Muscle layer of colon (tissue), 2 donors: ENCODE measurements at regions not wholly inside any gene's neighbourhood (a gene's known extent, or its start where the extent isn't known, plus 50 kb on each side); places are given as distances from the start of the nearest gene placed in this dataset.

Experiments used
- H3K27ac ChIP-seq: one replicate; pipeline ENCODE4 v1.7.0; 2013; ENCODE audit warnings: low read depth, mild to moderate bottlenecking, low read length, moderate library complexity
- H3K27me3 ChIP-seq, 2 donors: one replicate each; pipeline ENCODE4 v1.7.0; 2013; ENCODE audit warnings: low read length in 2 of 2, mild to moderate bottlenecking in 2 of 2; ENCODE audit not compliant: insufficient read depth in 2 of 2, control insufficient read depth in 1 of 2
- H3K36me3 ChIP-seq: one replicate; pipeline ENCODE4 v1.7.0; 2013; ENCODE audit warnings: mild to moderate bottlenecking, low read length; ENCODE audit not compliant: insufficient read depth
- H3K4me1 ChIP-seq: one replicate; pipeline ENCODE4 v1.7.0; 2013; ENCODE audit warnings: mild to moderate bottlenecking, low read length; ENCODE audit not compliant: insufficient read depth
- H3K4me3 ChIP-seq, 2 donors: one replicate each; pipeline ENCODE4 v1.7.0; 2013; ENCODE audit warnings: low read length in 2 of 2, low read depth in 1 of 2, mild to moderate bottlenecking in 1 of 2, moderate library complexity in 1 of 2
- H3K9ac ChIP-seq: one replicate; pipeline ENCODE4 v1.7.0; 2013; ENCODE audit warnings: low read length
- H3K9me3 ChIP-seq: one replicate; pipeline ENCODE4 v1.7.0; 2013; ENCODE audit warnings: mild to moderate bottlenecking, low read length
- donor health status: abdominal sarcoma.
- donor health status: Adenocarcinoma of cecum.

DNA sequence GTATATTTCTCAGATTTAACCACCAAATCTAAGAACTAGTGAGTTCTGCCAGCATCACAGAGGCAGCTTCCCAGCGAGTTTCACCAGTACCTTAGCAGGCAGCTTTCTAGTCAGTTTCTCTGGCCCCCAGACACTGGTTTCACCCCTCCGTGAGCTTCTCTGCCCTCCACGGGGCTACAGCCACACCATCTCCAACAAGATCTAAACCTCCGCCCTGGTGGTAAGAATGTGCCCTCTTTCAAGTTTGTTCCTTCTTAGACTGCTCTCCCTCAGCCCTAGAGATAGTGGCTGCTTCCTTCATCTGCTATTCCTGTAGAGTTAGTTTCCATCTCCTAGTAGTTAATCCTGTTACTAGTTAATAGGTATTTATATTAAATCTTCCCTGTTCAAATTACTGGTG is 60.5 kb upstream of the TAB3 start:
- Histone ChIP-seq H3K36me3 (no peaks in the 10 kb centered on the region), H3K9ac (no peak overlapping the region), H3K4me1 (no peaks in the 10 kb centered on the region), H3K9me3 (no peaks in the 10 kb centered on the region), H3K27me3 (no peaks in the 10 kb centered on the region), H3K4me3 (no peak overlapping the region), H3K27ac (no peak overlapping the region)

DNA sequence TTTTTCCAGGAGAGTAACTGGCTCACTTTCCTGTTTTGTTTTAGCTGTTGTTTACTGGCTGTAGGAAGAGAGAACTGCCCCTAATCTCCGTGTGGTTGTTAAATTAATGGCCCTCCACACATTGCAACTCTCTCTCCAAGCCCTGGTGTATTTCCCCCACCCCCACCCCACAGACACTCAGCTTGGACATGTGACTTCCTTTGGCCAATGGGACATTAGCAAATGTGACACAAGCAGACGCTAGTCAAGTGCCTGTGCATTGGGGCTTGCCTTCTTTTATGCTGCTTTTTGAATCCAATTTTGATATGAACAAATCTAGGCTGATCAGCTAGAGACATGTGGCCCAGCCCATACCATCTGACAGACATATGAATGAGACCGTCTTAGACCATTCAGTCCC is 59.6 kb upstream of the TAB3 start:
- H3K27me3 ChIP-seq: no peaks in the 10 kb centered on the region
- H3K9ac ChIP-seq: no peak overlapping the region

DNA sequence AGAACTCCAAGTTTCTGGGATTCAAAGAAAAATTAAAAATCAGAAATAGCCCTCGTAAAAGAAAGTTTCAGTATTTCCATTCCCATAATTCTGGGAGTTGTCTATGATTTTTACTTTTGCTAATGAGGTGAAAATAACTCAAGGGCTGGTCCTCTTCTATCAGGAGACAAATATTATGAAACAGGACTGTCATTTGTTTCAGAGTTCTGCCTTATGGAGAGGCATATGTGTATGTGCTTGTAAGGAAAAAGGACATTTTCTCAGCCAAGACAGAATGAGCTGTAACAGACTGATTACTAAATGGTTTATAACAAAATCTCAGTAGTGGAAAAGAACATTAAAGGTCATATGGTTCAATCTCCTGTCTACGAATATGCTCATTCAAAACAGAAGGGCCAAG is 59.0 kb upstream of the TAB3 start:
- H3K27me3 ChIP-seq: no peaks in the 10 kb centered on the region
- H3K27ac ChIP-seq: no peak overlapping the region
- no peaks in the 10 kb centered on the region for H3K9me3 ChIP-seq
- no peaks in the 10 kb centered on the region for H3K36me3 ChIP-seq
- no peak overlapping the region for H3K4me3 ChIP-seq
- no peak overlapping the region for H3K9ac ChIP-seq
- H3K4me1 ChIP-seq: no peaks in the 10 kb centered on the region

More for the DNA sequence above, 59.6 kb upstream of the TAB3 start:
- H3K4me1 ChIP-seq: no peaks in the 10 kb centered on the region
- H3K4me3 ChIP-seq: no peak overlapping the region
- H3K9me3 ChIP-seq: no peaks in the 10 kb centered on the region
- no peaks in the 10 kb centered on the region for H3K36me3 ChIP-seq
- H3K27ac ChIP-seq: no peak overlapping the region

- Histone ChIP-seq H3K9me3 (no peaks in the 10 kb centered on the region), H3K9ac (no peak overlapping the region), H3K27me3 (no peaks in the 10 kb centered on the region), H3K4me1 (no peaks in the 10 kb centered on the region), H3K36me3 (no peaks in the 10 kb centered on the region), H3K4me3 (no peak overlapping the region), H3K27ac (no peak overlapping the region)
Measured at GRCh38 chrX:30943984-30944383, 54.9 kb upstream of the TAB3 start.

DNA sequence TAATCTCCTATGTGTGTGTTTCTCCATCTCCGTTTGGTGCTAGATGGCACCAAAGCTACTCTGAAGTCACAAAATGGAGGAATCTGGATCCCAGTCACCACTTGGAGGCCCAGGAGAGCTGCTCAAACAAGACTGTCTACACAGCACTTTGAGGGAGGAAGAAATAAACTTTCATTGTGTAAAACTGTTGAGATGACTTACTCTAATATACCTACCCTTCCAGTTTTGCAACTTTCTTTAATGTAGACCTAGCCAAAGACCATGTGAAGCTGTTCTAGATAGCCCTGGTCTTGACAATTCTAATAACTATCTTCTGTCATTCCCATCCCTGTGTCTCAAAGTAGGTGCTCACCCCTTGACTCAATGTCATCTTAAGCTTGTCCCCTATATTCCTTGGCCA is 52.8 kb upstream of the TAB3 start:
- Histone ChIP-seq H3K4me3 (no peak overlapping the region), H3K36me3 (no peaks in the 10 kb centered on the region), H3K27ac (no peak overlapping the region), H3K9me3 (no peaks in the 10 kb centered on the region), H3K27me3 (no peaks in the 10 kb centered on the region), H3K9ac (no peak overlapping the region), H3K4me1 (no peaks in the 10 kb centered on the region)

DNA sequence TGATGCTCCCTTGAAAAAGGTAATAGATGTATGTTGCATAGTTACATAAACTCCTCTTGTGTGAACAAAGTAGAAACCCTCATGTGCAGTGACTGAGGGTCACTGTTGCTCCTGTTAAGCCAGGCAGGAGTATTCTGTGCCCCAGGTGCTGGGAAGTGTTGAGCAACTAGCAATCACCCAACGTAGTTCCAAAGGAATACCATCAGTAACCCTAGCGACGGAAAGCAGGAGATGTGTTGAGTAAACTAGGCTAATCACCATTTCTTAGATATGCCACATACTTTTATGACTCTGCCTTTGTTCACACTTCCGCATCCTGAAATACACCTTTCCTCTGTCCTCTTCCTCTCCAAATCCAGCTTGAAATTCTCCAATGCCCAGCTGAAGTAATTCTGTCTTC is 50.9 kb upstream of the TAB3 start:
- no peaks in the 10 kb centered on the region for H3K4me1 ChIP-seq
- H3K36me3 ChIP-seq: no peaks in the 10 kb centered on the region
- H3K9ac ChIP-seq: no peak overlapping the region
- no peak overlapping the region for H3K27ac ChIP-seq
- H3K4me3 ChIP-seq: no peak overlapping the region
- H3K9me3 ChIP-seq: no peaks in the 10 kb centered on the region
- peaks cover 0 to 5% of the 10 kb centered on the region in 2 donors for H3K27me3 ChIP-seq
